SK-N-MC (cell line): ENCODE measurements at regions not wholly inside any gene's neighbourhood (a gene's known extent, or its start where the extent isn't known, plus 50 kb on each side); places are given as distances from the start of the nearest gene placed in this dataset.

Experiments used
- DNase-seq: peaks from one replicate; pipeline ENCODE4 v3.0.0-alpha.2; 2011; ENCODE audit warnings: low read depth, low spot score
- H3K27ac ChIP-seq: fragments of 200-600 bp; sonication (generic); 2 replicates; pipeline ENCODE4 v1.5.1; 2016; ENCODE audit warnings: mixed run types
- H3K36me3 ChIP-seq: fragments of 200-600 bp; sonication (generic); 2 replicates; pipeline ENCODE4 v1.6.1; 2017; ENCODE audit warnings: antibody characterized with exemption, low read length, mixed read lengths; ENCODE audit not compliant: insufficient read depth
- H3K4me3 ChIP-seq: fragments of 200-600 bp; sonication (generic); 2 replicates; pipeline ENCODE4 v1.5.1; 2016
- H3K9ac ChIP-seq: fragments of 200-600 bp; sonication (generic); 2 replicates; pipeline ENCODE4 v1.8.0; 2017; ENCODE audit warnings: mixed run types, mixed read lengths; ENCODE audit not compliant: insufficient read length
- H3K9me3 ChIP-seq: fragments of 200-600 bp; sonication (generic); 2 replicates; pipeline ENCODE4 v1.6.1; 2017; ENCODE audit warnings: low read depth, mild to moderate bottlenecking, antibody characterized with exemption, low read length, moderate library complexity, mixed read lengths
- EZH2 ChIP-seq: fragments of 200-600 bp; sonication (generic); IDR thresholded peaks from one replicate; pipeline ENCODE4 v1.6.1; 2017; ENCODE audit warnings: antibody characterized with exemption
- FOXP2 ChIP-seq: optimal IDR thresholded peaks from 2 replicates; pipeline ENCODE3; 2011; ENCODE audit warnings: mild to moderate bottlenecking, moderate library complexity; ENCODE audit not compliant: insufficient read depth; ENCODE audit errors: extremely low read length, control extremely low read depth
- POLR2AphosphoS5 ChIP-seq: IDR thresholded peaks from 2 replicates; pipeline ENCODE4 v1.6.1; 2012; ENCODE audit warnings: mild to moderate bottlenecking, low read depth, low read length, borderline replicate concordance

DNA sequence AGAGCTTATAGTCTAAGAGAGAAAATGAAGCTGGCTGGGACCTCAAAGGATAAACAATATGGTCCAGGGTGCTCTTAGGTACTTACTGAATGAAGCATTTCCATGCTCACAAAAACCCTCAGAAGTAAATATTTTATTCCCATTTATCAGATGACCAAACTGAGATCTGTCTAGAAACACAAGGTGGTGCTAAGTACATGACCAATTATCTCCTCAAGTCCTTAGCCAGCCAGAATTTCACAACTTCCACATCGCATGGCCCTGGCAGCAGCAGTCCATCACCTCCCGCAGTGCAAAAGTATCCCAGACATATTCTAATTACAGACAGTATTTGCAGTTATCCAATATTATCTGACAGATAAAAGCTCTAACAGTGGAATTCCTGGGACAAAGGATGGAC, 321.7 kb upstream of the PROX1 start:
- no peaks in the 10 kb centered on the region for H3K36me3 ChIP-seq
- H3K9ac ChIP-seq, result no peak overlapping the region
- no peak for TF ChIP-seq FOXP2
- TF ChIP-seq EZH2, result no peak
- TF ChIP-seq POLR2AphosphoS5, result no peak
- DNase-seq, result no peak
- no peak overlapping the region for H3K4me3 ChIP-seq
- H3K9me3 ChIP-seq, result no peaks in the 10 kb centered on the region
- no peak overlapping the region for H3K27ac ChIP-seq

DNA sequence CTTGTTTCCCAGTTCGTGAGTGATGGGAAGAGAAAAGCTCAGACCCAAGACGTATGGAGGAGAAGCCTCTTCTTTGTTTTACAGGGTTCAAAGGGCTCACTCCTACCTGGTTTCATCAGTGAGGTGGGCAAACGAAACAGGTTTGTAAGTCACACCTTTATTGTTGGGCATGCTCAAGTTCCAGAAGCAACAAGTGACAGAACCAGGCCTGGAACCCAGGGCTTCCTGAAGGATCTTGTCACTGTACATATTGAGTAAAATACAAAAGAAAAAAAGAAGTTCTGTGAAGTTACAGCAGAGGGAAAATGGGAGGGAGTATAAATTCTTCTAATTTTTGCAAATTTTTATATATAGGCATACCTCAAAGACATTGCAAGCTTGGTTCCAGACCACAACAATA, 320.9 kb upstream of the PROX1 start:
- TF ChIP-seq POLR2AphosphoS5 (no peak), FOXP2 (no peak), EZH2 (no peak)
- Histone ChIP-seq H3K27ac (no peak overlapping the region), H3K9ac (no peak overlapping the region), H3K36me3 (no peaks in the 10 kb centered on the region), H3K4me3 (no peak overlapping the region), H3K9me3 (no peaks in the 10 kb centered on the region)
- DNase-seq, result no peak

DNA sequence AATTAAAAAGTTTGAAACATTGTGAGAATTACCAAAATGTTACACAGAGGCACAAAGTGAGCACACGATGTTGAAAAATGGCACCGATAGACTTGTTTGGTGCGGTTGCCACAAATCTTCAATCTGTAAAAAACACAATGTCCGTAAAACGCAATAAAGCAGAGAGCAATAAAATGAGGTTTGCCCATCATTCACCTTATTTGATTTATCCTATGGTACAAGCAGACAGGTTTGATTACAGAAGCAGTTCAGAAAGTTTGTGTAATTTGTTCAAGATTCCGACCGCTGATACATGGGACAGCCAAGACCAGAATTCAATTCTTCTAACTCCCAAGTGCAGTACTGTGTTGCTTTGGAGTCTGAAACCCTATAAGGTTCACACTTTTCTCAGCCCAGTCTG, 318.3 kb upstream of the PROX1 start:
- no peak for TF ChIP-seq FOXP2
- TF ChIP-seq EZH2, result no peak
- no peak for TF ChIP-seq POLR2AphosphoS5
- DNase-seq, result no peak
- no peak overlapping the region for H3K4me3 ChIP-seq
- H3K9ac ChIP-seq, result no peak overlapping the region
- H3K27ac ChIP-seq, result no peak overlapping the region
- H3K9me3 ChIP-seq, result no peaks in the 10 kb centered on the region
- no peaks in the 10 kb centered on the region for H3K36me3 ChIP-seq

DNA sequence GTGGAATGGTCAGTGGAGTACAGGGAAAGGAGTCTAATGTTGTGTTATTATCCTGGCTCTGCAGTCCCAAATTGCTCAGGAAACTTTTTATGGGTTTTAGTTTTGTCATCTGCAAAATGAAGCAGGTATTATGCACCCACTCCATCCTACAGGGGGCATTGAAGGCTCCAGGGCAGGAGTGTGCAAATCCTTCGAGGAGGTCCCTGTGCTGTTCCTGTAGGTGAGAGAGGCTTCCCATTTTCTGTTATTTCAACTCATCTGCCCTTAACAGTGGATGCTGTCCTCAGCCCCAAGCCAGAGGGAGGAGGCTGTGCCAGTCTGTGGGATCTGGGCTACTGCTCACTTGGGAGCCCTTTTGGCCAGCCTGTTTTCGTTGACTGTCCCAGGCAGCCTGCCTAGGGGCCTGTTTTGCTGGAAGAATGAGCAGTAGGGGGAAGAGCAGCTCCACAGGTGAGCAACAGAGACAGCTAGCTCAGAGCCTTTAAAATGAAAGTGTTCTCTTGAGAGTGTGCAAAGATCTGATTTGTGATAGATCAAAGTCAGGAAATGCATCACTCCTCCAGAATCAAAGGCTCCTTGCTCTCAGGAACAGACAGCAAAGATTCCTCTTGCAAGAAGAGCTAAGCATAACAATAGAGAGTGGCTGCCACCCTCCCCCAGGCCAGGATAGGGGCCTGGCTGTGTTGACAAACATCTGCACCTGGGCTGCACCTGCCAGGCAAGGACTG, 317.6 kb upstream of the PROX1 start:
- H3K36me3 ChIP-seq, result no peaks in the 10 kb centered on the region
- H3K4me3 ChIP-seq, result no peak overlapping the region
- TF ChIP-seq FOXP2, result no peak
- no peak for DNase-seq
- no peaks in the 10 kb centered on the region for H3K9me3 ChIP-seq
- no peak overlapping the region for H3K9ac ChIP-seq
- H3K27ac ChIP-seq, result no peak overlapping the region

DNA sequence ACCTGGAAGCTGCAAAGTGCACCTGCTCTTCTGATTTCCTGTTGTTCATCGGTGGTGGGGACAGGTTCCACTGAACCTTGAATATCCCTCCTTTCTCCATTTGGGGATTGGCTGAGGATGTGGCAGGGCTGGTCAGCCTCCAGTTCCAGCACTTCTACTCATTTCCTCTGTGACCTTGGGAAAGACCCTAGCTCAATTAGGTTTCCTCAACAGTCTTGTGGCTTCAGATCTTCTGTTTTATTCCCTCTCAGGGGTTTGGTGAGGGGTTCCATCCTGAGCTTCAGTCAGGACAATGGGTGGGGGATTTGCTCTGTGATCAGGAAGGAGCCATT, 317.1 kb upstream of the PROX1 start:
- DNase-seq, result no peak
- no peak for TF ChIP-seq FOXP2
- TF ChIP-seq EZH2, result no peak
- no peak for TF ChIP-seq POLR2AphosphoS5
- Histone ChIP-seq H3K9ac (no peak overlapping the region), H3K36me3 (no peaks in the 10 kb centered on the region), H3K4me3 (no peak overlapping the region), H3K9me3 (no peaks in the 10 kb centered on the region), H3K27ac (no peak overlapping the region)

DNA sequence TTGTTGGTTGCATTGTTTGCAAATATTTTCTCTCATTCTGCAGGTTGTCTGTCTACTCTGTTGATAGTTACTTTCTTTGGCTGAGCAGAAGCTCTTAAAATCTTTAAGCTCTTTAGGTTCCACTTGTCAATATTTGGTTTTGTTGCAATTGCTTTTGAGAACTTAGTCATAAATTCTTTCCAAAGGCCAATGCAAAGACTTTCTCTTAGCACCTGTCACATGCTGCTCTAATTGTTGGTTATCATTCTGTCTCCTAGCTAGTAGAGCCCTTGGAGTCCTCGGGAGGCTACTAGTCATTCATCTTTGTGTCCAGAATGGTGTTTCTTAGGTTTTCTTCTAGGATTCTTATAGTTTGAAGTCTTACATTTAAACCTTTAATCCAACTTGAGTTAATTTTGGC, 312.7 kb upstream of the PROX1 start:
- Histone ChIP-seq H3K27ac (no peak overlapping the region), H3K9ac (no peak overlapping the region), H3K4me3 (no peak overlapping the region), H3K9me3 (no peaks in the 10 kb centered on the region), H3K36me3 (no peaks in the 10 kb centered on the region)
- DNase-seq, result no peak
- no peak for TF ChIP-seq EZH2
- TF ChIP-seq FOXP2, result no peak
- TF ChIP-seq POLR2AphosphoS5, result no peak

DNA sequence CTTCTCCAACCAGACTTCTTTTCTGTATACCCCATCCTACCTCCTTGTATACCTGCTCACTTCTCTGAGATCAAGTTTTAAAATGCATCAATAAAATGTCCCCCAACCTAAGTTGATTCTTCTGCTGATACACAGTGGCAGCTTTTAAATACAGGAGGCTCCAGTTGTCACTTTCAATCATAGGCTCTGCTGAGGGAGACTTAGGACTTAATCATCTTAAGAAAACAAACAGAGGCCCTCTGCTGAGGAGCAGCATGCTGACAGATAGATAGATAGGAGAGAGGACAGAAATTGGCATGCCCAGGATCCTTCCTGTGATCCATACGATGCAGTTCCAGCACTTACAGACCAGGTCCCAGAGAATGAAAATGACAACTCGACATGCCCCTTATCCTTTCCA, 311.0 kb upstream of the PROX1 start:
- Histone ChIP-seq H3K9me3 (no peaks in the 10 kb centered on the region), H3K9ac (no peak overlapping the region), H3K27ac (no peak overlapping the region), H3K36me3 (no peaks in the 10 kb centered on the region), H3K4me3 (no peak overlapping the region)
- TF ChIP-seq POLR2AphosphoS5 (no peak), FOXP2 (no peak), EZH2 (no peak)
- no peak for DNase-seq

DNA sequence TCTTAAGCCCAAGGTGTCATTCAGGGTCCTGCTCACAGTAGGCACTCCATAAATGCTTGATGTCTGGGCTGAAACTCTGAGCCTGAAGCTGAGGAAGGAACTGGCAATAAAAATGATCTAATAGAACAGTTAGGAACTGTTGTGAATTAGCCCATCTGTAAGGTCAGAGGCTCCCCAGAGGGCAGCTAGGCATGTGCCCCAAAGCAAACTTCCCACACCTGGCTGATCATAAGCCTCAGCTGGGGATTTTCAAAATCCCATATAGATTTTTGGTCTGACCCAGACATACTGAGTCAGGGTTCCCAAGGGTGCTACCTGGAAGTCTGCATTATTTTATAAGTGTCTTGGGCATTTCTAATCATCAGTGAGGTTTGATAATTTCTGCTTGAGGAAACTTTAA, 309.4 kb upstream of the PROX1 start:
- Histone ChIP-seq H3K36me3 (no peaks in the 10 kb centered on the region), H3K4me3 (no peak overlapping the region), H3K9ac (no peak overlapping the region), H3K9me3 (no peaks in the 10 kb centered on the region), H3K27ac (no peak overlapping the region)
- DNase-seq, result no peak
- TF ChIP-seq EZH2 (no peak), FOXP2 (no peak), POLR2AphosphoS5 (no peak)

DNA sequence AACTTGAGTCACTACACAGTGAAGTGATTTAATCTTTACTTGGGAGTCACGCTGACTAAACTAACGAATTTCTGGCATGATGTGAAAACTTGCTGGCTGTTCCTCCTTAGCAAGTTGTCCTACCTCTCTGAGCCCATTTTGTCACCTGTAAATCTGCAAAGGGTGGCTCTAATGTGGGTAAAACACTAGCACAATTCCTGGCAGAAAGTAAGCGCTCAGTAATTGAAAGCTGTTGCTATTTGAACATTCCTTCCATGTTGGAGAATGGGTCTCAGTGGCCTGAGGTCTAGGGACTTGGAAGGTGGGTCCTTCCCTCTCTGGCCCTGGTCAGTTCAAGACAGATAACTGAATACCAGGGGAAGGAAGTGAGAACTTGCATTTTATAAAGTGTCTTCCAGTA, 309.0 kb upstream of the PROX1 start:
- H3K9ac ChIP-seq, result no peak overlapping the region
- no peak overlapping the region for H3K27ac ChIP-seq
- no peak for DNase-seq
- H3K4me3 ChIP-seq, result no peak overlapping the region
- no peaks in the 10 kb centered on the region for H3K9me3 ChIP-seq
- TF ChIP-seq FOXP2 (no peak), POLR2AphosphoS5 (no peak), EZH2 (no peak)
- no peaks in the 10 kb centered on the region for H3K36me3 ChIP-seq
